HUES64 (cell line): ENCODE measurements at regions not wholly inside any gene's neighbourhood (a gene's known extent, or its start where the extent isn't known, plus 50 kb on each side); places are given as distances from the start of the nearest gene placed in this dataset.

ENCODE experiments used
- H3K27ac ChIP-seq: 2 replicates; pipeline ENCODE4 v1.7.0; 2013; ENCODE audit warnings: low read depth, low read length, inconsistent platforms
- H3K27me3 ChIP-seq: 2 replicates; pipeline ENCODE4 v1.6.1; 2013; ENCODE audit warnings: mild to moderate bottlenecking, low read length; ENCODE audit not compliant: insufficient read depth
- H3K36me3 ChIP-seq: 2 replicates; pipeline ENCODE4 v1.6.1; 2013; ENCODE audit warnings: mild to moderate bottlenecking, low read length; ENCODE audit not compliant: insufficient read depth
- H3K4me1 ChIP-seq: 2 replicates; pipeline ENCODE4 v1.6.1; 2013; ENCODE audit warnings: mild to moderate bottlenecking, low read length, moderate library complexity; ENCODE audit not compliant: insufficient read depth
- H3K4me3 ChIP-seq: 2 replicates; pipeline ENCODE4 v1.5.1; 2013; ENCODE audit warnings: mild to moderate bottlenecking, low read length, moderate library complexity
- H3K9ac ChIP-seq: 2 replicates; pipeline ENCODE4 v1.6.1; 2013; ENCODE audit warnings: mild to moderate bottlenecking, low read depth, low read length
- H3K9me3 ChIP-seq: 2 replicates; pipeline ENCODE4 v1.6.1; 2013; ENCODE audit warnings: low read depth, low read length; ENCODE audit not compliant: insufficient read depth
- WGBS: fragments of 150-250, 120-280 bp; methylation state at CpG from one replicate; pipeline ENCODE4 v1.1.7; 2013; ENCODE audit warnings: missing lambda C conversion rate; 5-methylcytosine and 5-hydroxymethylcytosine counted together

GRCh38 chr12:127253797-127254327, 1013.1 kb upstream of the TMEM132C start:
- Histone ChIP-seq H3K27me3 (no peaks in the 10 kb centered on the region), H3K4me3 (no peak overlapping the region), H3K9ac (no peak overlapping the region), H3K4me1 (no peaks in the 10 kb centered on the region), H3K9me3 (no peaks in the 10 kb centered on the region), H3K27ac (no peak overlapping the region), H3K36me3 (no peaks in the 10 kb centered on the region)
- 83% methylated on average over 6 of the region's 7 CpGs for WGBS

DNA sequence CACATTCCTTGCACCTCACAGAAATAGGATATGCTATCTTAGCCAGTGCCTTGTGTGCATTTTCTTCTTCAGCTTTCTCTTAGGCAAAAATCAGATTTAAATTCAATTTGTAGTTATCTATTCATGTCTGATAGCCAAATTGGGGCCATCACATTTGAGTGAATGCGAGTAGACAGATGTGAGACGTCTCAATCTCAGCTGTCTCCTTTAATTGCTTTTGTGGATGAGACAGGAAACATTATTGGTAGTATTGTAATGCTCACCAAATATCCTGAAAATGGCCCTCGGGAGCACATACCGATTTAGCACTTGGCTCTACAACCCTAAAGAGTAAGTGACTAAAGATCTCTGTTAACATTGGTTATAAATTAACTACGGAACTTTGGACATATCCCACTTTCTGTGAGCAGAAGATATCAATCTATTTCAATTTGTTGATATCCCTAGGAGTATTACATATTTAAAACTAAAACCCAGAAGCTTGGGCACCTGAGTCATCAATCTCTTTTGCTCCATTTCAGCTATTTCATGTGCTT, 1012.5 kb upstream of the TMEM132C start:
- Histone ChIP-seq H3K36me3 (no peaks in the 10 kb centered on the region), H3K9me3 (no peaks in the 10 kb centered on the region), H3K27ac (no peak overlapping the region), H3K4me1 (no peaks in the 10 kb centered on the region), H3K4me3 (no peak overlapping the region), H3K9ac (no peak overlapping the region), H3K27me3 (no peaks in the 10 kb centered on the region)
- WGBS, result 90% methylated on average over 5 of the region's 5 CpGs

DNA sequence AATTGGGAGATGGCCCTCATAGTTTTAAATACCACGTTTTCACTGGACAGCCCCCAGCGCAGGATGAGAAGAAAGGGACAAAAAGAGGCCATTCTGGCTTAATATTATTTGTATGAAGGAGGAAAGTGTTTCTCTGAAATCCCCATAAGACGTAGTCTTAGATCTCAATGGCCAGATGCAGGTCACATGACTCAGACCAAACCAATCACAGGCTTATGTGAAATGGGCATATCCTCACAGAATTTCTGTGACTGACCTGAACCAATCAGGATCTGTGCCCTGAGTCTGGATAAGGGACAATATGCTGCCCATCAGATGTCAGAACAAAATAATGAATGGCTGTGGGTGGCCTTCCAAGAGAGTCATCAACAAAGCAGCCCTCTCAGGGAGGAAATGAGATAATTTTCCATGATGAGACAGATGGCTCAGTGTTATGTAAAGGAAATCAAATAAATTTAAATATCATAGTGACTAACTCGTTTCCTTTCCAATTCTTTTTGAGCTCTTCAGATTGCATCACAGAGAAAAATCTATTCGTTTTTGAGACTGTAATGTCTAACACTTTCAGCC, 1009.5 kb upstream of the TMEM132C start:
- WGBS, result 75% methylated on average over 5 of the region's 5 CpGs
- Histone ChIP-seq H3K9ac (no peak overlapping the region), H3K36me3 (no peaks in the 10 kb centered on the region), H3K9me3 (no peaks in the 10 kb centered on the region), H3K4me1 (no peaks in the 10 kb centered on the region), H3K27ac (no peak overlapping the region), H3K27me3 (no peaks in the 10 kb centered on the region), H3K4me3 (no peak overlapping the region)

- Histone ChIP-seq H3K9me3 (no peaks in the 10 kb centered on the region), H3K27me3 (no peaks in the 10 kb centered on the region), H3K9ac (no peak overlapping the region), H3K4me1 (no peaks in the 10 kb centered on the region), H3K27ac (no peak overlapping the region), H3K4me3 (no peak overlapping the region), H3K36me3 (no peaks in the 10 kb centered on the region)
- WGBS, result 94% methylated on average over 3 of the region's 3 CpGs
These were observed 1006.4 kb upstream of the TMEM132C start for GRCh38 chr12:127260531-127260930.

- 84% methylated on average over 7 of the region's 7 CpGs for WGBS
- Histone ChIP-seq H3K4me1 (no peaks in the 10 kb centered on the region), H3K4me3 (no peak overlapping the region), H3K27me3 (no peaks in the 10 kb centered on the region), H3K9me3 (no peaks in the 10 kb centered on the region), H3K27ac (no peak overlapping the region), H3K36me3 (no peaks in the 10 kb centered on the region), H3K9ac (no peak overlapping the region)
These were observed 1006.0 kb upstream of the TMEM132C start for GRCh38 chr12:127260999-127261398.

GRCh38 chr12:127262615-127263014, 1004.4 kb upstream of the TMEM132C start:
- Histone ChIP-seq H3K9ac (no peak overlapping the region), H3K4me3 (no peak overlapping the region), H3K36me3 (no peaks in the 10 kb centered on the region), H3K9me3 (no peaks in the 10 kb centered on the region), H3K27me3 (no peaks in the 10 kb centered on the region), H3K4me1 (no peaks in the 10 kb centered on the region), H3K27ac (no peak overlapping the region)
- 69% methylated on average over 1 of the region's 1 CpG for WGBS

DNA sequence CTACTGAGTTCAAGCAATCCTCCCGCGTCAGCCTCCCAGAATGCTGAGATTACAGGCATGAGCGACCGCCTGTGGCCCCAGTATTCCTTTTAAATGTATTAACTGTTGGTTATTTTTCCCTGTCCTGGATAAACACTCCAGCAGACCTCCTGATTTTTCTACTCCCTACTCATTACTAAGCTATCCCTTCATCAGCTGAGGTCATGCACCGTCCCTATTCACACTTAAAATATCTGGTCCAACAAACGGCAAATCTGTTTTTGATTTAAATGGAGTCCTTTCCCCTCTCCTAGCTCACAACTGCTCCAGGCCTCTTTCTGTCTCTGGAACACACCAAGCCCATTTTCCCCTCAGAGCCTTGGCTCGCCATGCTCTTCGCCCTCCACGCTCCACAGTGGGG, 1003.3 kb upstream of the TMEM132C start:
- 92% methylated on average over 9 of the region's 9 CpGs for WGBS
- no peak overlapping the region for H3K27ac ChIP-seq

DNA sequence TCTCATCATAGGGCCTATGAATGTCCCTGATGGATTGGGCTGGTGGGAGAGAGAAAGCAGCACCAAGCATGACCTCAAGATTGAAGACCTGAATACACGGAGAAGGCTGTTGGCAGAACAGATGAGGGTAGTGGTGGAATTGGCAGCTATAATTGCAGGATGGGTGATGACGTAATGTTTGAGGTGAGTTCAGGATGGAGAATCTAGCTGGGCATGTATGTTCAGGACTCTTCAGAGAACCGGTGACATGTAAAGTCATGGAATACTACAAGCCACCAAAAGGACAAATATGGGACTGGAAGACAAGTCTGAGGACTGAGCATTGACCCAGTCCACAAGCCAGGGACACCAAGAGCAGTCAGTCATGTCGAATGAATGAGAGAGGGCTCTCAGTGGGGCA, 999.8 kb upstream of the TMEM132C start:
- H3K9me3 ChIP-seq, result no peaks in the 10 kb centered on the region
- H3K27me3 ChIP-seq, result no peaks in the 10 kb centered on the region
- no peaks in the 10 kb centered on the region for H3K4me1 ChIP-seq
- no peak overlapping the region for H3K4me3 ChIP-seq
- no peak overlapping the region for H3K9ac ChIP-seq
- H3K27ac ChIP-seq, result no peak overlapping the region
- WGBS, result 84% methylated on average over 4 of the region's 4 CpGs
- H3K36me3 ChIP-seq, result no peaks in the 10 kb centered on the region

More for the DNA sequence above, 1003.3 kb upstream of the TMEM132C start:
- H3K27me3 ChIP-seq, result no peaks in the 10 kb centered on the region
- no peak overlapping the region for H3K9ac ChIP-seq
- H3K4me3 ChIP-seq, result no peak overlapping the region
- H3K9me3 ChIP-seq, result no peaks in the 10 kb centered on the region
- H3K4me1 ChIP-seq, result no peaks in the 10 kb centered on the region
- H3K36me3 ChIP-seq, result no peaks in the 10 kb centered on the region

DNA sequence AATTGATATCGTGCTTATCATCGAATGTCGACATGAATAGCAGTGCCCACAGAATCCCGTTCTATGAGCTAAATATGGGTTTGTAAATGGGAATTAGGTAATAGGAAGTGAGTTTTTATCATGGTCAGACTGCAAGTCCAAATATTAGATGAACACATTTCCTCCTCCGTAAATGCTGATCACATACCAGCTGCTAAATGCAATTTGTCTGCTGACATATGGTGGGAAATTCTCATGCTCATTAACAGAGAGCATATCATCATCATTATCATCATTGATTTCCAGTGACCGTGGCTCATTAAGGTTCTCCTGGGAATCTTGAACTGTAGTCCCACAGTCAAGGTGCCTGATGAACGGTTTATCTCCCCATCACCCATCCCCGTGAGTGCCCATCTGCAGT, 998.8 kb upstream of the TMEM132C start:
- no peaks in the 10 kb centered on the region for H3K9me3 ChIP-seq
- no peak overlapping the region for H3K4me3 ChIP-seq
- WGBS, result 89% methylated on average over 8 of the region's 8 CpGs
- H3K27ac ChIP-seq, result no peak overlapping the region
- no peaks in the 10 kb centered on the region for H3K27me3 ChIP-seq
- no peak overlapping the region for H3K9ac ChIP-seq
- H3K36me3 ChIP-seq, result no peaks in the 10 kb centered on the region
- no peaks in the 10 kb centered on the region for H3K4me1 ChIP-seq

DNA sequence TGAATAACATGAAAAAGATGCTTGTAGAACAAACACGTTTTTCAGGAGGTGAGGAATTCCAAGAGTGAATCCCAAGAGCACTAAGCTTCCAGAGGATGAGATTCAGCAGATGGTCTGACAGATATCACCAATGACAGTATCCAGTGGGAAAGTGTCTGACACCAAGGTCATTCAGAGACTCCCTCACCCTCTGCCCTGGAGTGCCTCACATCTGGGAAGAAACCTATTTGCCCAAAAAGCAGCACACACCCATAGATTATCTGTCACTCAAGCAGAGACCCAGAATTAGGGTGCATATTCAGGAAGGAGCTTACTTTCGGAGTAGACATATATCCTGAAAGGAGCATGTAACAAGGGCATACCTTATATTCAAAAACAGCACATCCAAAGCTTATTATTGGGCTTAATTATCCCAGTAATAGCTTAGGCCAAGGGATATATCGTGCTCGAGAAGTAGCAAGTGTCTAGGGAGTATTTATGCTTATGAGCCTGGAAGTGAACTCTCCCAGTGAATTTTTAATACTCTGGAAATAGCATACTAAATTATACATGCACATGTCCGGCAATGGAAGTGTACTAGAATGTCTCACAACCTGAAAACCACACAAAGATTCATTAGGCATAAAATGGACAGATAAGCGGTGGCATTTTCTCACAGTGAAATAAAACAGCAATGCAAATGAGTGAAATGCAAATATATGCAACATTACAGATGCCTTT, 998.1 kb upstream of the TMEM132C start:
- WGBS, result 75% methylated on average over 3 of the region's 6 CpGs
- no peak overlapping the region for H3K9ac ChIP-seq
- H3K27ac ChIP-seq, result no peak overlapping the region
- no peaks in the 10 kb centered on the region for H3K27me3 ChIP-seq
- no peaks in the 10 kb centered on the region for H3K9me3 ChIP-seq
- no peaks in the 10 kb centered on the region for H3K36me3 ChIP-seq
- no peaks in the 10 kb centered on the region for H3K4me1 ChIP-seq
- H3K4me3 ChIP-seq, result no peak overlapping the region

DNA sequence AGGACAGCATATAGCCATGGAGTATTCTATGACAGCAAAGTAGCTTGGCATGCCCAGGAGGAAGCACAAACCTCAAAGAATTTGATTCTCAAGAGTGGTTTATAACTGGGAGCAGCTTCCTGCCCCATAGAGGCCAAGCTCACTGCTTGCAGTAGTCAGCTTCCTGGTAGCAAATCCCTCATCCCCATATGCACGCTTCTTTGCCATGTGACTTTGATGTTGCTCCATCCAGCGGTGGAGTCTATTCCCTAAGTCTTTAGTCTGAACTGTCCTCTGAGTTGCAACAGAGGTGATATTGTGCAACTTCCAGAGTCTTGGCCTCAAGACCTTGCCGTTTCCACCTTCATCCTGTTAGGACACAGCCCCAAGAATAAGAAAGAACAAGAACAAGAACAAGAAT, 996.8 kb upstream of the TMEM132C start:
- Histone ChIP-seq H3K36me3 (no peaks in the 10 kb centered on the region), H3K4me1 (no peaks in the 10 kb centered on the region), H3K9ac (no peak overlapping the region), H3K4me3 (no peak overlapping the region), H3K27me3 (no peaks in the 10 kb centered on the region), H3K27ac (no peak overlapping the region), H3K9me3 (no peaks in the 10 kb centered on the region)
- 74% methylated on average over 3 of the region's 3 CpGs for WGBS
